HG03159 (cell line): ENCODE measurements at regions not wholly inside any gene's neighbourhood (a gene's known extent, or its start where the extent isn't known, plus 50 kb on each side); places are given as distances from the start of the nearest gene placed in this dataset.
"Not testable (repeated sequence)": the region's sequence is repeated elsewhere in the genome, so short reads cannot be mapped to it uniquely, and the experiment has no call there.

ENCODE experiments used
- ATAC-seq: cut with Tn5 transposase; IDR thresholded peaks from one replicate; pipeline ENCODE4 v1.9.1; 2021; ENCODE audit warnings: mild to moderate bottlenecking, moderate library complexity; ENCODE audit not compliant: unreplicated experiment

- ATAC-seq = no peak
These were observed 925.9 kb downstream of the LTN1 start for GRCh38 chr21:28066596-28067387.

- ATAC-seq = no peak
These were observed 926.6 kb downstream of the LTN1 start for GRCh38 chr21:28066076-28066475.

- ATAC-seq = no peak
These were observed 929.1 kb downstream of the LTN1 start for GRCh38 chr21:28063241-28064216.

GRCh38 chr21:28052956-28053355 lies 939.7 kb downstream of the LTN1 start:
- ATAC-seq = not testable (repeated sequence)

GRCh38 chr21:28051649-28052048 lies 941.0 kb downstream of the LTN1 start:
- not testable (repeated sequence) for ATAC-seq

GRCh38 chr21:28035692-28036091 lies 957.0 kb downstream of the LTN1 start:
- not testable (repeated sequence) for ATAC-seq

- ATAC-seq = not testable (repeated sequence)
These were observed 957.8 kb downstream of the LTN1 start for GRCh38 chr21:28034916-28035315.

GRCh38 chr21:28034334-28034733 lies 958.3 kb downstream of the LTN1 start:
- not testable (repeated sequence) for ATAC-seq

- not testable (repeated sequence) for ATAC-seq
These were observed 960.0 kb downstream of the LTN1 start for GRCh38 chr21:28032652-28033051.

GRCh38 chr21:28031066-28031465 lies 961.6 kb downstream of the LTN1 start:
- ATAC-seq = not testable (repeated sequence)

- no peak for ATAC-seq
These were observed 967.6 kb downstream of the LTN1 start for GRCh38 chr21:28025111-28025510.

- ATAC-seq = no peak
These were observed 973.7 kb downstream of the LTN1 start for GRCh38 chr21:28018741-28019669.

- no peak for ATAC-seq
These were observed 974.5 kb downstream of the LTN1 start for GRCh38 chr21:28018213-28018612.

GRCh38 chr21:28016571-28016970 lies 976.1 kb downstream of the LTN1 start:
- ATAC-seq = no peak

GRCh38 chr21:28013123-28013522 lies 979.6 kb downstream of the LTN1 start:
- not testable (repeated sequence) for ATAC-seq

- not testable (repeated sequence) for ATAC-seq
These were observed 980.7 kb downstream of the LTN1 start for GRCh38 chr21:28011970-28012369.

GRCh38 chr21:28008245-28008644 lies 984.4 kb downstream of the LTN1 start:
- not testable (repeated sequence) for ATAC-seq

GRCh38 chr21:28003627-28004026 lies 989.0 kb downstream of the LTN1 start:
- ATAC-seq = not testable (repeated sequence)

GRCh38 chr21:27996906-27997305 lies 995.8 kb downstream of the LTN1 start:
- ATAC-seq = not testable (repeated sequence)

- ATAC-seq = not testable (repeated sequence)
These were observed 1007.9 kb downstream of the LTN1 start for GRCh38 chr21:27984663-27985325.
